T-helper 2 cell treated with Interferon-gamma antibody and Interleukin-4, amounts not matched to agents 5 μg/mL and 100 μg/mL, for 36 hours (primary cell): ENCODE measurements at regions not wholly inside any gene's neighbourhood (a gene's known extent, or its start where the extent isn't known, plus 50 kb on each side); places are given as distances from the start of the nearest gene placed in this dataset.

ENCODE experiments used
- DNase-seq: peaks from one replicate; pipeline ENCODE4 v3.0.0; 2021; ENCODE audit warnings: low spot score
- H3K27ac Mint-ChIP-seq: one replicate; pipeline ENCODE4 v1.8.0; 2021; ENCODE audit warnings: mild to moderate bottlenecking, mixed read lengths
- H3K27me3 Mint-ChIP-seq: one replicate; pipeline ENCODE4 v1.8.0; 2021; ENCODE audit warnings: low read depth, mixed read lengths
- H3K36me3 Mint-ChIP-seq: one replicate; pipeline ENCODE4 v1.8.0; 2021; ENCODE audit warnings: low read depth, mixed read lengths
- H3K4me1 Mint-ChIP-seq: one replicate; pipeline ENCODE4 v1.8.0; 2021; ENCODE audit warnings: low read depth, mixed read lengths
- H3K4me3 Mint-ChIP-seq: one replicate; pipeline ENCODE4 v1.8.0; 2022; ENCODE audit warnings: mild to moderate bottlenecking, moderate library complexity, mixed read lengths
- H3K9me3 Mint-ChIP-seq: one replicate; pipeline ENCODE4 v1.8.0; 2021; ENCODE audit warnings: mixed read lengths

DNA sequence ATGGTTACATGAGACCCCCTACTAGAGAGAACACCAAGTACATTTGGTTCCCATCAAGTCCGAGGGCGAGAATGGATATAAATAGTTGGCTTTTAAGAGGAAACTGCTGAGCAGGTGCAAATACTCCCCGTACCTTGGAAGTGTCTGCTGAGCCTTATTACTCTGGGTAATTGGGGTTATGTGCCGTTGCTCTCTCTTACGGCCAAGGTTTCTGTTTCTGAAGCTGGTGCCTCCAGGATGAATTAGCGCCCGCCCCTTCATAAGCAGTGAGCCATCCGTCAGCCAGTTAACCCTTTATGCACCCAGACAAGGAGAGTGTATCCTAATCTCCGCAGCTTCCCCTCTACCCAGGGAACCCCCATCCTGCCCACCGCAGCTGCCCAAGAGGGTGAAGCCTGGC is 90.4 kb upstream of the AJAP1 start:
- Mint-ChIP-seq H3K27ac (no peak overlapping the region), H3K27me3 (peaks cover 2% of the 10 kb centered on the region), H3K36me3 (no peaks in the 10 kb centered on the region), H3K9me3 (no peaks in the 10 kb centered on the region), H3K4me3 (no peak overlapping the region), H3K4me1 (no peaks in the 10 kb centered on the region)
- DNase-seq: no peak

DNA sequence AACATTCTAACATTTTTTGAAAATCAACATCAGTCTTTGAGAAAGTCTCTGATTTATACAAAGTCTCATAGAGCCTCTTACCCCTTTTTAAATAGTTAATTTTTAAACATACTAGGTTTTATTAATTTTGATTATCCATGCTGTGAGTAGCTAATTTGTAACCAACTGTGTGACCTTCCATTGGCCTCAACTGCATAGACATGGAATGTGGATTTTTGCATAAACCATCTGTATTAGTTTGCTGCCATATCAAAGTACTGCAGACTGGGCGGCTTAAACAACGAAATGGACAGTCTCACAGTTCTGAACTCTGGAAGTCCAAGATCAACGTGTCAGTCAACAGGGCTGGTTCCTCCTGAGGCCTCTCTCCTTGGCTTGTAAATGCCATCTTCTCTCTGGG is 89.2 kb upstream of the AJAP1 start:
- no peak for DNase-seq
- H3K36me3 Mint-ChIP-seq: no peaks in the 10 kb centered on the region
- H3K4me1 Mint-ChIP-seq: no peaks in the 10 kb centered on the region
- no peak overlapping the region for H3K4me3 Mint-ChIP-seq
- H3K27me3 Mint-ChIP-seq: peaks cover 2% of the 10 kb centered on the region
- H3K27ac Mint-ChIP-seq: no peak overlapping the region
- no peaks in the 10 kb centered on the region for H3K9me3 Mint-ChIP-seq

DNA sequence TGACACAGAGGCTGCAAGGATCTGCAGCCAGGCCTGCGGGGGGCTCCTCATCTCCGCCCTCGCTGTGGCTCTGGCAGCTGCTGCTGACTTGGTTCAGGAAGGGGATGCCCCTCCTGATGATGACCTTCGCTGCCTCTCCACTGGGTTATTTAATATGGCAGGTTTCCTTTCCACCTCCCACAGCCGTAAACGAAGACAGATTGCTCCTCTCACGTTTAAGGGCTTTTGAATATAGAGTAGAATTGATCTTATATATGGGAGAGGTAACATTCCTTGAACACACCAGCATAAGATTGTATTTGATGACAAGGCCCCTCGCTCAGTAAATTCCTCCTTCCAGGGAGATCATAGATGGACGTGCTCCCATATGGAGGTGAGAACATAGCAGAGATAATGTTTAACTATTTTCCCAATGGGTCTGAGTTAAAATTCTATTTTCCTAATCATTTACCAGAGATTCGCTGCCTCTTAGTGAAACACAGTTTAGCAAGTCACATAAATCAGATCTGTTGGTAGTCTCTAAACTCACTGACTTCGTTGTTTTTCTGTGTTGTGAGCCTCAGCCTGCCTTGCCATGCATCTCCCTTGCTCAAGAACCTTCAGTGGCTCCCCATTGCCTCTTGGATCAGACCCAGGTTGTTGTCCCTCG is 88.5 kb upstream of the AJAP1 start:
- DNase-seq: no peak
- Mint-ChIP-seq H3K4me3 (no peak overlapping the region), H3K27me3 (peaks cover 2% of the 10 kb centered on the region), H3K9me3 (no peaks in the 10 kb centered on the region), H3K27ac (no peak overlapping the region), H3K36me3 (no peaks in the 10 kb centered on the region), H3K4me1 (no peaks in the 10 kb centered on the region)

DNA sequence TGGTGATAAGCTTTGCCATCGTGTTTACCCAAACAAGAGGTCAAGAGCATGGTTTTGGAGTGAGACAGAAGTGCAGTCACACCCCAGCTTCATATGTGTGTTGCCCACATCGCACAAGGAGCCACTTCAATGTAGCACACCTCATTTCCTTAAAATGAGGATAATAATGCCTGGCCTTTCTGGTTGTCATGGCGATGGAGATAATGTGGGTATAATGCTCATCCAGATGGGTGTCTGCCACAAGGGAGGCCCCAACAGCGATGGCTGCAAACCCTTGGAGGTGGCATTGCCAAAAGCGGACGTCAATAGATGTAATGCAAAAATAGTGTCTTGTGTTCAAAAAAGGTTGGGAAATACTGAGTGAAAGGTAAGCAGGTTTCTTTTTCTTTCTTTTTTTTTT is 83.1 kb upstream of the AJAP1 start:
- no peak for DNase-seq
- no peak overlapping the region for H3K27ac Mint-ChIP-seq
- no peaks in the 10 kb centered on the region for H3K36me3 Mint-ChIP-seq
- H3K4me1 Mint-ChIP-seq: no peaks in the 10 kb centered on the region
- H3K27me3 Mint-ChIP-seq: peaks cover 2% of the 10 kb centered on the region
- H3K9me3 Mint-ChIP-seq: no peaks in the 10 kb centered on the region
- no peak overlapping the region for H3K4me3 Mint-ChIP-seq

DNA sequence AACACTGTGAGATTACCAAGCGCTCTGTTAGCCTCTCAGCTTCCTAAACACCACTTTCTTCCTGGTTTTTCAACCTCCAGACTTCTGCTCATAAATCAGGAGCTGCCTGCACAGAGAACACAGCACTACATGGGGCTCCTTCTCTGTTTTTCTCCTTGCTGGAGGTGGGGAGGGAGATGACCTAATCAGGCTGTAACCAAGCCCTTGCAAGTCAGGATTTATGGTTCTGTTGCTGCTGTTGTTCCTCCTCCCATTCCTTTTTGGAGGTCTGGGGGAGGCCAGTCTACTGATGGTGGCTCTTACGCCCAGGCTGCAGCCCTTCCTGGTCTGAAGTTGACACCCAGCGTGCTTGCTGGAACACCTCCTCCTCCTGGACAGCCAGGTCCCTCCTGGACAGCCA is 80.9 kb upstream of the AJAP1 start:
- H3K9me3 Mint-ChIP-seq: no peaks in the 10 kb centered on the region
- no peak overlapping the region for H3K4me3 Mint-ChIP-seq
- no peaks in the 10 kb centered on the region for H3K4me1 Mint-ChIP-seq
- H3K27ac Mint-ChIP-seq: no peak overlapping the region
- no peak for DNase-seq
- H3K27me3 Mint-ChIP-seq: peaks cover 5% of the 10 kb centered on the region
- no peaks in the 10 kb centered on the region for H3K36me3 Mint-ChIP-seq

DNA sequence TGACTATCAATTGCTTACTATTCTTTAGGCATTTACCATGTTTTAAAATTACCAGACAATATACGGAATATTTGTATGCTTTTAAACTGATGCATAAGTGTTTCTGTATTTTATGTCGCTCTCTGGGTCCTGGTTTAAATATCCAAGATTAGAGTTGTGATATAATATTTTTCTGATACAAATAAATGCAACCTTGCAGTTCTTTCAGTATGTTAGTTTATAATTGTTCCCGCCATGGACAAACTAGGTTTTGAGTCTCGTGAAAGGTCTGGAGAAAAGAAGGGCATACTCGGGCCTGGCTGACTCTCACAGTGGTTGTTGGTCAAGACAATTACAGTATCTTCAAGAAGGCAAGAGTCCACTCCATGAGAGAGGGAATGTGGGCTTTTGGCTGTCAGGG is 72.6 kb upstream of the AJAP1 start:
- Mint-ChIP-seq H3K27me3 (peaks cover 29% of the 10 kb centered on the region), H3K4me3 (no peak overlapping the region), H3K4me1 (no peaks in the 10 kb centered on the region)

DNA sequence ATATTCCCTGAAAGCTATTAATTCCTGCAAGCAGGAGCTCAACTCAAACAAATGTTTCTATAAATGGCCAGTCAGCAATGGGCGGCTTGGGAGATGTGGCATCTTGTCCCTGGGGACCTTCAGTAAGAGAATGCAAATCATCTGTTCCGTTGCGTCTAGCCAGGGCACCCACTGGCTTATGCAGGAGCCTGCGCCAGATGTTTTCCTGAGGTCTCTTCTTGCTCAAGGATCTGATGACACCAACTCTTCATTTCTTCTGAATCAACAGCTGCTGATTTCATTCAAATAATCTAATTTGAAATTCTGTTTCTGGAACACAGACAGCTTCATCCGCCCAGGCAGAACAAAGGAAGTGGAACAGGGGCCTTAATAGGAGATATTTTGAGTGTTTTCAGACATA is 70.0 kb upstream of the AJAP1 start:
- peaks cover 27% of the 10 kb centered on the region for H3K27me3 Mint-ChIP-seq

More for the DNA sequence above, 72.6 kb upstream of the AJAP1 start:
- Mint-ChIP-seq H3K9me3 (no peaks in the 10 kb centered on the region), H3K36me3 (no peaks in the 10 kb centered on the region), H3K27ac (no peak overlapping the region)
- no peak for DNase-seq

DNA sequence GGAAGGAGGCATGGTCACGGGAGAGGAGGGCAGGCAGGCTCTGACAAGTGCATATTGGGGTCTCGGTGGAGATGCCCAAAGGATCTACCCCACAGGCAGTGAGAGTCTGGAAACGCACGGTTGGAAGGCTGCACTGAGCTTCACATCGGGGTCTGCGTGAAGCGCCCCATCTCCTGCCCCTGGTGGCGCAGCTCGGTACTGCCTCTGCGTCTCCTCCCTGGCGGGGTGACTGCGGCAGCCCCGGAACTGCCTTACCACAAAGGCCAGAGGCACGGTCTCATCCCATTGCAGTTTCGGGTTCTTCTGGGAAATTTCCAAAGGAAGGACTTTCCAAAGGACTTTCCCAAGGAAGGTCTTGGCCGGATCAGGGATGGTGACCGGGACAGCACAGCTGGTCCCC is 69.2 kb upstream of the AJAP1 start:
- peak; percentile 17 for DNase-seq
- Mint-ChIP-seq H3K9me3 (no peaks in the 10 kb centered on the region), H3K4me3 (no peak overlapping the region), H3K4me1 (no peaks in the 10 kb centered on the region), H3K36me3 (no peaks in the 10 kb centered on the region), H3K27me3 (peaks cover 21% of the 10 kb centered on the region), H3K27ac (no peak overlapping the region)

More for the DNA sequence above, 70.0 kb upstream of the AJAP1 start:
- no peak for DNase-seq
- Mint-ChIP-seq H3K4me1 (no peaks in the 10 kb centered on the region), H3K27ac (no peak overlapping the region), H3K4me3 (no peak overlapping the region), H3K9me3 (no peaks in the 10 kb centered on the region), H3K36me3 (no peaks in the 10 kb centered on the region)

DNA sequence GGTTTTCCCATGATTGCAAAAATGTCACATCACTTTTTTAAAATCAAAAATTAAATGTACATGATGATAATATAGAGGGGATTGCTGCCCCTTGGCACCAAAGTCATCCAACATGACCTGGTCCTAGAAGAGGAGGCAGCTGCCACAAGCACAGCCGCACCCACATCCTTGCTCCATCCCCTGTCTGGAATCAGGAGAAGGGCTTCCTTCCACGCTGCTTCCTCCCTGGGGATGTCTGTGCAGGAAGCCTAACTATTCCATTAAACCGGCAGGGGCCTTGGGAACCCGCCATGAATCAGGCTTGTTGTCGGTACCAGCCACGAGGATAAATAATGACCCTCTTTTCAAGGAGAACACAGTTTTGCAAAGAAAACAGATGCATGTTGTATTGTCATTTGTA is 68.7 kb upstream of the AJAP1 start:
- no peak for DNase-seq
- Mint-ChIP-seq H3K36me3 (no peaks in the 10 kb centered on the region), H3K4me1 (no peaks in the 10 kb centered on the region), H3K9me3 (no peaks in the 10 kb centered on the region), H3K4me3 (no peak overlapping the region), H3K27me3 (peaks cover 17% of the 10 kb centered on the region), H3K27ac (no peak overlapping the region)

DNA sequence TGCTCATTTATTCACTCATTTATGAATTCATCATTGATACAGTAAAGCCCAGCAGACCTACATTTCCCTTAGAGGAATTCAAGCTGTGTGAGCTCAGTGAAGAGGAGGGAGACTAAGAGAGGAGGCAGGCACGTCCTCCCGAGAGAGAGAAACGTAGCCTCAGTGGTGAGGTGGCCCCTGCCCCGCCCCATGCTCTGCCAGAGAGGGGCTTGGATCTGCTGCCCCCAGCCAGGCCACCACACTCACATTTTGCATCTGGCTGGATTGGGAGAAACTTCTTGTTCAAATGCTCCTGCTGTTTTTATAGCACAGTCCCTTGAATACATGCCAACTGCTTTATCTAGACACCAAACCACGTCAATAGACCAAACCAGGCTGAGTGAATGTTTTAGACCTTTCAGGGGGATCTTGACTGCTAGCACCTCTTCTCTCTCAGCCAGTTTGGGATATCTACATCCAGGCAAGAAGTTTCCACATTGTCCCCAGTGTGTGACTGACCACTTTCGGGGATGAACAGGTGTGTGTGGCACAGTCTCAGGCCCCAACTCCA is 67.7 kb upstream of the AJAP1 start:
- Mint-ChIP-seq H3K36me3 (no peaks in the 10 kb centered on the region), H3K27me3 (peaks cover 17% of the 10 kb centered on the region), H3K9me3 (no peaks in the 10 kb centered on the region), H3K4me3 (no peak overlapping the region), H3K27ac (no peak overlapping the region), H3K4me1 (no peaks in the 10 kb centered on the region)
- no peak for DNase-seq

DNA sequence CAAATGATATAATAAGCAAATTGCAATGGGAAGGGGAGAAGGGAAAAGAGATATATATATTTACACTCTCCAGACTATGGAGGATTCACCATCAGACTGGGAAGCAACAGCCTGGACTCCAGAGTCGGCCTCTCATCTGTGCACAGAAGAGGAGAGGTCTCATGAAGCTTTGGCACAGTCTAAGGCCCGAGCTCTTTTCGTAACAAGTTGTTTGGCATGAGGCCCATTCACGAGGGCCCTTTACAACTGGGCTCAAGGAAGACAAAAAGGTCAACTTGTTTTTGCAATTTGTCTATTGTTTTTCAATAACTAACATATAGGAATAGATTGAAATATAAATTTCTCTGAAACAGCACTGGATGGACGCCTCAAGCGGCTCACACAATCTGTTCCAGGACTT is 66.7 kb upstream of the AJAP1 start:
- DNase-seq: no peak
- Mint-ChIP-seq H3K4me1 (no peaks in the 10 kb centered on the region), H3K4me3 (no peak overlapping the region), H3K36me3 (no peaks in the 10 kb centered on the region), H3K27me3 (peaks cover 17% of the 10 kb centered on the region), H3K9me3 (no peaks in the 10 kb centered on the region), H3K27ac (no peak overlapping the region)

DNA sequence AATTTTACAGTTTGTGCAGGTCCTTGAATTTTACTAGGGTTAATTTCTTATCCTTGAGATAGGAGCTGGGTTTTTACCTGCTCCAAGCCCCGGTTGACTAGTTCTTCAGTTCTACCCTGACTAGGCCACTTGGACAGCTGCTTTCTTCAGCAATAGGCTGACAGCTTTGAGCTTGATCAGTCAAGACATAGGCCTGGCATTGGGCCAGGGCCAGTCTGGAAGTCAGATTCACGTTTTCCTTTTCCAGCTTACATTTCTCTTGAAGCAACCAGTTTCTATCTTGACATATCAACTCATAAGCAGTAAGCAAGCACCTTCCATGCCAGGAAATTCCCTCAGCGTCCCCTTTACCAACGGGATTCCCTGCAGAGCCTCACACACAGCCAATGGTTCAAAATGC is 63.7 kb upstream of the AJAP1 start:
- Mint-ChIP-seq H3K4me1 (no peaks in the 10 kb centered on the region), H3K9me3 (no peaks in the 10 kb centered on the region), H3K36me3 (no peaks in the 10 kb centered on the region), H3K27ac (no peak overlapping the region), H3K27me3 (peaks cover 5% of the 10 kb centered on the region), H3K4me3 (no peak overlapping the region)
- no peak for DNase-seq

DNA sequence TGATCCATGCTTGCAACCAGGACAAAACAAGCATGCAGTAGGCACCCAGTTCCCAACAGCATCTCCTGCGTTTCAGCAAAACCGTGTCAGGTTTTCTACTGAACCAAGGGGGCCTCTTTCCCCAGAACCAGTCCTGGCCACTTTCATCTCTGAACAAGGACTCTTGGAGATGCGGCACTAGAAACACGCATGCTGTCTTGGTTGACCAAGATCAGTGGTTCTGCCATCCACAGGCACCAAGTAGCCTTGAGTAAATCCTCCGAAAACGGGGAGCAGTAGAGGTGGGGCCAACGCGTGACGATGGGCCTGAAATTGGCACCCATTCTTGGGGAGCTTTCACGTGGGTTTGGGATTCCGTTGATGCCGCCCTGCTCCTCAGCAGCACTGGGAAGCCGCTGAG is 62.5 kb upstream of the AJAP1 start:
- no peaks in the 10 kb centered on the region for H3K4me1 Mint-ChIP-seq
- no peak overlapping the region for H3K4me3 Mint-ChIP-seq
- no peaks in the 10 kb centered on the region for H3K9me3 Mint-ChIP-seq
- H3K27ac Mint-ChIP-seq: no peak overlapping the region
- DNase-seq: no peak
- H3K27me3 Mint-ChIP-seq: no peaks in the 10 kb centered on the region
- no peaks in the 10 kb centered on the region for H3K36me3 Mint-ChIP-seq

DNA sequence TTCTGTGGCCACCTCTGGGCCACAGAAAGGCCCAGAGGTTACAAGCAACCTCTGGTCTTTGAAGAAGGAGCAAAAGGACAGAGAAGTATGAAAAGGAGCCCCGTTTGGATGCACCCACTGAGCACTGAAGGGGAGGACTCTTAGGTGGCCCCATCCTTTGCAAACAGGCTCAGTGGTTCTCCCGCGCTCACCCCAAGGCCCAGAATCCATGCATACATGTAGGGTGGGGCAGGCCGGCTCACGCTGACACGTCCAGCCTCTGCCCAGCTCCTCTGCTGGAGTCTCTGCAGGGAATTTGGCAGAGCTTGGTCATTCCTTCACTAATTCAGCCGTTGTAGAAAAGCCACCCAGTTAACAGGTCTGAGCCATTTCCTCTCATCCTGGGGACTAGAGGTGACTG is 61.3 kb upstream of the AJAP1 start:
- Mint-ChIP-seq H3K27ac (no peak overlapping the region), H3K9me3 (no peaks in the 10 kb centered on the region), H3K4me3 (no peak overlapping the region), H3K4me1 (no peaks in the 10 kb centered on the region), H3K36me3 (no peaks in the 10 kb centered on the region), H3K27me3 (no peaks in the 10 kb centered on the region)
- no peak for DNase-seq

DNA sequence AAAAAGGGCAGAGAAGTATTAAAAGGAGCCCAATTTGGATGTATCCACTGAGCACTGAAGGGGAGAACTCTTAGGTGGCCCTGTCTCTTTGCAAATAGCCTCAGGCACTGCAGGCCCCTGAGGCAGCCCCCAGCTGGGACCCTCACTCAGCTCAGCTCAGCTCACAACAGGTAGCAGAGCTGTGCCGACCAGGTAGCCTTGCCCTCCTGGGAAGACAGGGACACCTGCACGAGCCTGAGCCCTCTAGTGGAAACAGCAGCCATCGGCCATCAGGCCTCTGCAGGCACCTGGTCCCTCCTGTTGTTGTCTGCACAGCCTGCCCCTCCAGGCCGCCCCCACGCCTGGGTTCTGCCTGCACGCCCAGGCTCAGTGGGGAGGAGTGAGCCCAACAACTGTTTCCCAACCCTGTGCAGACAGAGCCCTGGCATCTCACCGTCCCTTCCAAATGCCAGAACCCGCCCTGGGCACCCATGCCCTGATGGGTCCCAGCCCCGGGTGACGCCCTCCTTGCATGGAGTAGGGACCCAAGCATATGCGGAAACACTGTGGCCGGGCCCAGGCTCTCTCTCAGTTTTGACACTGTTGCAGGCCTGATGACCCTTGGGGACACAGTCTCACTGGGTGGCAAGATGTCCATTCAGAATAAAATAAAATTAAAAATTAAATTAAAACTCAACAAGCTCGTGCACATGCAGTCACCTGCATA is 60.0 kb upstream of the AJAP1 start:
- H3K4me3 Mint-ChIP-seq: no peak overlapping the region
- no peaks in the 10 kb centered on the region for H3K36me3 Mint-ChIP-seq
- no peak for DNase-seq
- H3K27me3 Mint-ChIP-seq: no peaks in the 10 kb centered on the region
- H3K27ac Mint-ChIP-seq: no peak overlapping the region
- H3K4me1 Mint-ChIP-seq: no peaks in the 10 kb centered on the region
- H3K9me3 Mint-ChIP-seq: no peaks in the 10 kb centered on the region
